ENCODE measurements at regions not wholly inside any gene's neighbourhood (a gene's known extent, or its start where the extent isn't known, plus 50 kb on each side); places are given as distances from the start of the nearest gene placed in this dataset.
"Not testable (repeated sequence)": the region's sequence is repeated elsewhere in the genome, so short reads cannot be mapped to it uniquely, and the experiment has no call there.

DNA sequence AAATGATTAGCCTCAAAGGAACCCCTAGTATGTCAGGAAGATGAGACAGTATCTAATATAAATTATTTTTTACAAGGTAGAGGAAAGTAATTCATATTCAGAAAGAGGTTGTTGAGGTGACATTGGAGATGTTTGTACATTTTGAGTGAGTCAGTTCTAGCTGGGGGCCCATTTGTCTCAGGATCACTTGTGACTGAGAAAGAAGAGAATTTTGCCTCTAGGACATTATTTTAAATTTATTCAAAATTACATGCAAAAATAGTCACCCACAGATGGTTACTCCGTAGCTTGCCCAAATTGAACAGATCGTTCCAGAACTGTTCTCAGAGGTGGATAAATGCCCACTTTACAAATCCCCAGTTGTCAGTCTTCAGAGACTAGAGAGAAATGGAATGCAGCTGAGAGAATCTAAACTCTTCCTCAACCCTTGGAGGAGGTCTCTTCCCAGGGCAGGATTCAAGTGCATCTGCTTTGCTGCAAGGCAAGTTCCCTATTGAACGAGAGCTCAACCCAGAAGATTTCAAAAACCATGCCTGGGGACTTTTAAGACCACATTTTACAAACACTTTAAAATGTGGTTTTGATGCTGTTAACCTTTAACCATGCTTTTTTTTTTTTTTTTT, 987.8 kb upstream of the ADAMTS5 start:
- H3K4me1 Mint-ChIP-seq (ENCODE audit: low read depth, unreplicated experiment) = no peaks in the 10 kb centered on the region
- H3K9me3 Mint-ChIP-seq (ENCODE audit: unreplicated experiment) = no peaks in the 10 kb centered on the region
- H3K27me3 Mint-ChIP-seq (ENCODE audit: unreplicated experiment) = no peaks in the 10 kb centered on the region
- H3K36me3 Mint-ChIP-seq (ENCODE audit: unreplicated experiment) = no peaks in the 10 kb centered on the region
- no peak for TF ChIP-seq CTCF (IDR thresholded peaks at IDR 0.05; ENCODE audit: partially characterized antibody, unreplicated experiment)
- no peak overlapping the region for H3K4me3 Mint-ChIP-seq (ENCODE audit: unreplicated experiment)
- DNase-seq = no peak
- no peak overlapping the region for H3K27ac Mint-ChIP-seq (ENCODE audit: unreplicated experiment)

DNA sequence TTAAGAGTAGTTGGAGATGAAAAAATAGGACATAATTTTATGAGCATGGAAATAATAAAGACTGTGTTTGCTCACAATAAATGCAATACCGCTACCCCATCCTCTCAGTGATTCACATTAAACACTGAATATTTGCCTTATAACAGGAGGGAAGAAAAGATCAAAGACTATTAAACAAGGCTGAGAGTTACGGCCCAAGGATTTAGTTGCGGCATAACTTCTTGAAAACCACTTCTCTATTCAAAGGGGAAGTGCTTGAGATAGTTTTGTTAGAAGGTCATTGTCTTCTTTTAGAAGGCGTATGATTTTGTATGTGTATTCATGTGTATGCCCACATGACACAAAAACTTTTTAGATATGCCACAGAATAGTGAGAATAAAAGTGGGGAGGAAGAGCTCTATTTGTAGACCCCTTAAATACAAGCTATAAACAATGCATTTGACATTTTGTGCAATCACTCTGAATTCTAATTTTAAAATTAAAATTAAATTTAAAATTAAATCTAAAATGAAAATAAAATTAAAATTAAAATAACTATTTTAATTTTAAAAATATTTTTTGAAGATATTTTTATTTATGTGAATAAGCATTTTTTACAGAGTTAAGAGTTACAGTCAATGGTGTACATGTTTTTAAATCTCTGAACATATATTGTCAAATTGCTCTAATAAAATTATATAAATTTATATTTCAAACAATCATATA, 986.6 kb upstream of the ADAMTS5 start:
- Mint-ChIP-seq H3K27me3 (ENCODE audit: unreplicated experiment) (no peaks in the 10 kb centered on the region), H3K4me1 (ENCODE audit: low read depth, unreplicated experiment) (no peaks in the 10 kb centered on the region), H3K9me3 (ENCODE audit: unreplicated experiment) (peaks cover 2% of the 10 kb centered on the region), H3K36me3 (ENCODE audit: unreplicated experiment) (no peaks in the 10 kb centered on the region), H3K4me3 (ENCODE audit: unreplicated experiment) (no peak overlapping the region), H3K27ac (ENCODE audit: unreplicated experiment) (no peak overlapping the region)
- TF ChIP-seq CTCF (IDR thresholded peaks at IDR 0.05; ENCODE audit: partially characterized antibody, unreplicated experiment) = no peak
- no peak for DNase-seq

GRCh38 chr21:27949093-27949492, 982.2 kb upstream of the ADAMTS5 start:
- H3K4me3 Mint-ChIP-seq (ENCODE audit: unreplicated experiment); H3K36me3 Mint-ChIP-seq (ENCODE audit: unreplicated experiment); H3K27ac Mint-ChIP-seq (ENCODE audit: unreplicated experiment); H3K27me3 Mint-ChIP-seq (ENCODE audit: unreplicated experiment); DNase-seq; H3K9me3 Mint-ChIP-seq (ENCODE audit: unreplicated experiment); H3K4me1 Mint-ChIP-seq (ENCODE audit: low read depth, unreplicated experiment): not testable (repeated sequence)

GRCh38 chr21:27930108-27930767, 963.4 kb upstream of the ADAMTS5 start:
- H3K27ac Mint-ChIP-seq (ENCODE audit: unreplicated experiment); H3K4me1 Mint-ChIP-seq (ENCODE audit: low read depth, unreplicated experiment); DNase-seq; H3K36me3 Mint-ChIP-seq (ENCODE audit: unreplicated experiment); H3K4me3 Mint-ChIP-seq (ENCODE audit: unreplicated experiment); H3K9me3 Mint-ChIP-seq (ENCODE audit: unreplicated experiment); H3K27me3 Mint-ChIP-seq (ENCODE audit: unreplicated experiment): not testable (repeated sequence)

GRCh38 chr21:27929179-27929578, 962.3 kb upstream of the ADAMTS5 start:
- not testable (repeated sequence) for H3K27me3 Mint-ChIP-seq (ENCODE audit: unreplicated experiment); H3K27ac Mint-ChIP-seq (ENCODE audit: unreplicated experiment); H3K9me3 Mint-ChIP-seq (ENCODE audit: unreplicated experiment); H3K36me3 Mint-ChIP-seq (ENCODE audit: unreplicated experiment); H3K4me1 Mint-ChIP-seq (ENCODE audit: low read depth, unreplicated experiment); H3K4me3 Mint-ChIP-seq (ENCODE audit: unreplicated experiment); DNase-seq

GRCh38 chr21:27928534-27929115, 961.7 kb upstream of the ADAMTS5 start:
- H3K27ac Mint-ChIP-seq (ENCODE audit: unreplicated experiment); H3K36me3 Mint-ChIP-seq (ENCODE audit: unreplicated experiment); H3K4me3 Mint-ChIP-seq (ENCODE audit: unreplicated experiment); H3K9me3 Mint-ChIP-seq (ENCODE audit: unreplicated experiment); H3K27me3 Mint-ChIP-seq (ENCODE audit: unreplicated experiment); H3K4me1 Mint-ChIP-seq (ENCODE audit: low read depth, unreplicated experiment); DNase-seq: not testable (repeated sequence)

GRCh38 chr21:27921421-27921820, 954.5 kb upstream of the ADAMTS5 start:
- H3K27ac Mint-ChIP-seq (ENCODE audit: unreplicated experiment); H3K4me1 Mint-ChIP-seq (ENCODE audit: low read depth, unreplicated experiment); H3K27me3 Mint-ChIP-seq (ENCODE audit: unreplicated experiment); H3K36me3 Mint-ChIP-seq (ENCODE audit: unreplicated experiment); DNase-seq; H3K9me3 Mint-ChIP-seq (ENCODE audit: unreplicated experiment); H3K4me3 Mint-ChIP-seq (ENCODE audit: unreplicated experiment): not testable (repeated sequence)

GRCh38 chr21:27917966-27918365, 951.1 kb upstream of the ADAMTS5 start:
- H3K4me1 Mint-ChIP-seq (ENCODE audit: low read depth, unreplicated experiment); H3K4me3 Mint-ChIP-seq (ENCODE audit: unreplicated experiment); DNase-seq; H3K9me3 Mint-ChIP-seq (ENCODE audit: unreplicated experiment); H3K36me3 Mint-ChIP-seq (ENCODE audit: unreplicated experiment); H3K27ac Mint-ChIP-seq (ENCODE audit: unreplicated experiment); H3K27me3 Mint-ChIP-seq (ENCODE audit: unreplicated experiment): not testable (repeated sequence)

DNA sequence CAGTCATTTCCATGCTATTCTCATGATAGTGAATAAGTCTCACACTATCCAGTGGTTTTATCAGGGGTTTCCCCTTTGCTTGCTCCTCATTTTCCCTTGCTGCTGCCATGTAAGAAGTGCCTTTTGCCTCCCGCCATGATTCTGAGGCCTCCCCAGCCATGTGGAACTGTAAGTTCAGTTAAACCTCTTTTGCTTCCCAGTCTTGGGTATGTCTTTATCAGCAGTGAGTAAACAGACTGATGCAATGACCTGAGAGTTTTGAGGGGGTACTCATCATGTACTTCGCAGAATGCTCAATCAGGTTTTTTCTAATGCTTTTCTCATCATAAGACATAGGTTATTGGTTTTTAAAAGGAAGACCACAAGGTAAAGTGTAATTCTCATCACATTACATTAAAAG, 949.4 kb upstream of the ADAMTS5 start:
- H3K9me3 Mint-ChIP-seq (ENCODE audit: unreplicated experiment); H3K36me3 Mint-ChIP-seq (ENCODE audit: unreplicated experiment); H3K4me1 Mint-ChIP-seq (ENCODE audit: low read depth, unreplicated experiment); H3K27me3 Mint-ChIP-seq (ENCODE audit: unreplicated experiment); H3K27ac Mint-ChIP-seq (ENCODE audit: unreplicated experiment); H3K4me3 Mint-ChIP-seq (ENCODE audit: unreplicated experiment); DNase-seq: not testable (repeated sequence)

- H3K27me3 Mint-ChIP-seq (ENCODE audit: unreplicated experiment); DNase-seq; H3K27ac Mint-ChIP-seq (ENCODE audit: unreplicated experiment); H3K36me3 Mint-ChIP-seq (ENCODE audit: unreplicated experiment); H3K4me3 Mint-ChIP-seq (ENCODE audit: unreplicated experiment); H3K9me3 Mint-ChIP-seq (ENCODE audit: unreplicated experiment); H3K4me1 Mint-ChIP-seq (ENCODE audit: low read depth, unreplicated experiment): not testable (repeated sequence)
Observed at GRCh38 chr21:27912133-27912532, 945.2 kb upstream of the ADAMTS5 start.
